ENCODE measurements at regions not wholly inside any gene's neighbourhood (a gene's known extent, or its start where the extent isn't known, plus 50 kb on each side); places are given as distances from the start of the nearest gene placed in this dataset.

DNA sequence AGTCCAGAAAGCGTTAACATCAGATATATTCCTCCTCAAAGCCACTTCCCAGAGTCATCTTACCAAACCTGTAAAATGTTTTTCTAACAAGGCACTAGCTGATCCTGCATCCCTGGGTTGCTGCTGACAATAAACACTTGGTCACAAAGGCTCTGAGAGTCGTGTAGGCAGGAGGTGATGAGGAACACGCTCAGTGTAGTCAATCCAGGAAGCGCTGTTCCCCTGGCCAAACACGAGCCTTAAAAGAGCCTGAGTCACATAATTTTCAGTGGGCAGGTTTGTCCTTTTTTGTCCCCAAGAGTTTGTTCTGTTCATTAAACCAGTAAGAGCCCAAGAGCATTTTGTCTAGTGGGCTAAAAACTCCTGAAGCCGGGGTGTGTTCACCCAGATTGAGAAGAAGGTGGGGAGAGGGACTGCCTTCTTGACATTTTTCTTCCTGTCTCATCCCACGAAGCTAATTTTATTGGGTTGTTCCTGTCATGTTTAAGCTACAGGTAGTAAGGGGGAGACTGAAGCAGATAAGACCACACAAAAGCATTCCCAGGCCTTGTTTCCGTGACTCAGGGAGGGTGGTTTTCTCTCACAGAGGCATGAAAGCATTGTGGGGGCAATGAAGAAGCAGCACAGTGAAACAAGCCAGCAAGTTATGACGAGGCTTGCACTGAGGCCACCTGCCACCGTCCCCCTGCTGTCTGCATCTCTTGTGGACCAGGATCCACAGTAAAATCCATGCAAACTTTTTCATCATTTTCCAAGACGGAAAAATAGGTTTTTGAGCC lies 73.7 kb downstream of the FOXB1 start:
- DNase-seq (ENCODE audit: insufficient read length) (no peak), FAIRE-seq (no peak)
- TF ChIP-seq POLR2AphosphoS5 (IDR thresholded peaks at IDR 0.05; ENCODE audit: low read depth, low read length) (no peak), TAF1 (IDR thresholded peaks at IDR 0.05; ENCODE audit: borderline replicate concordance, low read depth, low read length) (no peak), POLR2A (IDR thresholded peaks at IDR 0.05; ENCODE audit: low read depth, low read length) (no peak)

DNA sequence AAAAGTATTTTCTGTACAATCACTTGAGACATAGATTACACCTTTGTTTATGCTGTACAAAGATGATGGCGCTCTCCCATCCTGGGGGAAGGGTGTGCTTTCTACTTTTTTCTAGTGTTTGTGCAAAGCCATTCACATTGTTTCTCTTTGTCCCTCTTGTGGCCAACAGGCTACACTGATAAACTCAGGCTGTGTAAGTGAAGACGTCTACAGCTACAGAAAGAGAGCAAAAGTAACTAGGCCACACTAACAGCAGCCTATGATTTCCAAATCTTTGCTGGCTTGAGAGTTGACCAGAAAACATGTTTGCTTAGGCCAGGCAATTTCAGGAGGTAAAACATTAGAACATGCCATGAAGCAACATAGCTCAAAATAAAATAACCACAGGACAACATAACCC lies 75.1 kb downstream of the FOXB1 start:
- TF ChIP-seq POLR2A (IDR thresholded peaks at IDR 0.05; ENCODE audit: low read depth, low read length) = no peak
- no peak for TF ChIP-seq POLR2AphosphoS5 (IDR thresholded peaks at IDR 0.05; ENCODE audit: low read depth, low read length)
- TF ChIP-seq TAF1 (IDR thresholded peaks at IDR 0.05; ENCODE audit: borderline replicate concordance, low read depth, low read length) = no peak
- no peak for FAIRE-seq
- DNase-seq (ENCODE audit: insufficient read length) = no peak

DNA sequence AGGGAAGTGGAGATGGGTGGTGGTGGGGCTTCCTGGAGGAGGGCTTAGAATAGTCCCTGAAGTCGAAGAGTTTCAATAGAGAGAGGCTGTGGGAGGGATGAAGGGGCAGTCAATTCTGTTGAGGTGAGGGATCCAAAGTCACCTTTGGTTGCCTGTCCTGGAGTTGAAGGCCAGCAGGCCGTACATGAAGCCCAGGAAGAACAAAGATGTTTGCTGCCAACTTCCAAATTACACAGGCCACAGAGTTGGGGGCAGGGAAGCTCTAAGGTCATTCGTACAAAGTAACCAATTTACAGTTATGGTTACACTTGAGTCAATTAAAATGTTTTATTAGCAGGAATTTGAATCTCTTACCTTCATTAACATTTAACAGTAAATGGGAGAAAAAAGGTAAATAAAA lies 77.9 kb downstream of the FOXB1 start:
- DNase-seq (ENCODE audit: insufficient read length) (no peak), FAIRE-seq (no peak)
- TF ChIP-seq POLR2A (IDR thresholded peaks at IDR 0.05; ENCODE audit: low read depth, low read length) = no peak
- no peak for TF ChIP-seq TAF1 (IDR thresholded peaks at IDR 0.05; ENCODE audit: borderline replicate concordance, low read depth, low read length)
- TF ChIP-seq POLR2AphosphoS5 (IDR thresholded peaks at IDR 0.05; ENCODE audit: low read depth, low read length) = no peak

DNA sequence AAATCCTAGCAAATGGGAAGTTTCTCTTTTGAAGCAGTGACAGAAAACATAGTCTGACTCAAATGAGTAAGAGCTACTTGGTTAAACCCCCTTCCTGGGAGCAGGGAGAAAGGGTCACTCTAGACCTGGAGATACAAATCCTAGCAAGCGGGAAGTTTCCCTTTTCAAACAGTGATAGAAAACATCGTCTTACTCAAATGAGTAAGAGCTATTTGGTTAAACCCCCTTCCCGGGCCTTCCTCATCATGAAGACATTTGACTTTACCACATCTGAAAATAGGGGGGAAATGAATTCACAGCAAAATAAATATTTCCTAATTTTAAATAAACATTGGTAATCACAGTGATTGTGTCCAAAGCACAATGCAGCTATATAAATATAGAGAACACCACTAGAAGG lies 79.2 kb downstream of the FOXB1 start:
- TF ChIP-seq POLR2AphosphoS5 (IDR thresholded peaks at IDR 0.05; ENCODE audit: low read depth, low read length) = no peak
- TF ChIP-seq POLR2A (IDR thresholded peaks at IDR 0.05; ENCODE audit: low read depth, low read length) = no peak
- TF ChIP-seq TAF1 (IDR thresholded peaks at IDR 0.05; ENCODE audit: borderline replicate concordance, low read depth, low read length) = no peak
- FAIRE-seq (no peak), DNase-seq (ENCODE audit: insufficient read length) (no peak)

DNA sequence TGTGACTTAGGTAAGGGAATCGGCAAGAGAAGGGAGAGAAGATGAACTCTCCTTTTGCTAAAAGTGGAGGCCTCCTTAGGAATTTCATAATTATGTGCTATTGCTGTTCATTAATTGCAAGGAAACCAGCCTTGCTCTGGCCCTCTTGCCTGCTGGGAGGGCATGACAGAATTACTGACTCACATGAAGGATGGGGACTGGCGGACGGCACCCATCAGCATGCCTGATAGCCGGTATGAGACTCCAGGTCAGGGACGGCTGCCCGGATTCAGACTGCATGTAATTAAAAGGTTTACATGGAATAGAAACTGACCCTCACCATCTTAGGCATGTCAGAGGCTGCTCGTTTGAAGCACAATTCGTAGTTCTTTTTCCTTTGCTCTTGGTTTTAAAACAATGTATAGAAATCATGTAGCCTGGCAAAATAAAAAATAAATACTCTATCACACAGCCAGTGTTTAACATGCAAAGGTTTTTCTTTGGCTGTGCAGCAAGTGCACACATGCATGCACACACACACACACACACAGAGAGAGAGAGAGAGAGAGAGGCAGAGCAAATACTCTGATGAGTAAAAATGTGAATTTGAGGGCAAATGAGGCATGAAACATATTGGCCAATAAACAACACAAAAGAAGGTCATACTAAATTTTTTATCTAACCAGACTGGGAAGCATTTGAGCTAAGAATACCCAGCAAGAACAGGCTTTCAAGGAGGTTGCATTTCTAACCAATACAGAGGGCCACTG lies 82.7 kb downstream of the FOXB1 start:
- DNase-seq (ENCODE audit: insufficient read length) = no peak
- FAIRE-seq = no peak
- TF ChIP-seq POLR2A (IDR thresholded peaks at IDR 0.05; ENCODE audit: low read depth, low read length) (no peak), POLR2AphosphoS5 (IDR thresholded peaks at IDR 0.05; ENCODE audit: low read depth, low read length) (no peak), TAF1 (IDR thresholded peaks at IDR 0.05; ENCODE audit: borderline replicate concordance, low read depth, low read length) (no peak)

DNA sequence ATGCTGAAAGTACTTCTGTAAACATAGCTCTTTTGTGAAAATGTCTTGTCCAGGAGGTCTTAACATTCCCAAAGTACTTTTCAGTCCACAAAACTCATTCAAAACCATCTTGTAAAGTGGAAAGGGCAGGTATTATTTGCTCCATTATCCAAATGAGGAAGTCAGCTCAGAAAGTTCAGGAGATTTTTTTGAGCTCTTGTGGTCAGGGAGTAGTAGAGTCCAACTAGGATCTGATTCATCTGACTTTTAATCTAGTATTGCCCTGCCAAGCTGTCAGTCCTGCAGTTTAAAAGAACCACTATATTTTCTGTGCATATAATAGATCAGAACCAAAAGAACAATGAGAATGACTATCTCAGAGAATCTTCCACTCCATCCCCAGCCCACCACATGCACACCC lies 83.5 kb downstream of the FOXB1 start:
- TF ChIP-seq POLR2A (IDR thresholded peaks at IDR 0.05; ENCODE audit: low read depth, low read length) (no peak), POLR2AphosphoS5 (IDR thresholded peaks at IDR 0.05; ENCODE audit: low read depth, low read length) (no peak), TAF1 (IDR thresholded peaks at IDR 0.05; ENCODE audit: borderline replicate concordance, low read depth, low read length) (no peak)
- FAIRE-seq = no peak
- no peak for DNase-seq (ENCODE audit: insufficient read length)

DNA sequence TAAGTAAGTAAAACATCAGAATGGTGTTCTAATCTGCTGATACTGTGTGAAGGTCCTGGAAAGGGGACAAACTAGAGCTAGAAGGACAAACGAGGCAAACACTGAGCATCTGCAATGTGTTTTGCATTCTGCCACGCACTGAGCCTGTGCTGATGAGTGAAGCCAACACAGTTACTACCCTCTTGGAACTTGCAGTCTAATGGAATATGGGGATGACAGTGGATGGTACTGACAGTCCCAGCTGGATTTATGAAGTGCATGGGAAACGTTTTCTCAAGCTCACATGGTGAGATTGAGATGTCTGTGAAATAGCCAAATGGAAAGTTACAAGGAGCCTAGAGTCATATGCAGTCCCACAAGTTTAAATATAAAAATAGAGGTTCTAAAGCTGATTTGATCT lies 86.6 kb downstream of the FOXB1 start:
- FAIRE-seq (no peak), DNase-seq (ENCODE audit: insufficient read length) (no peak)
- TF ChIP-seq POLR2A (IDR thresholded peaks at IDR 0.05; ENCODE audit: low read depth, low read length) (no peak), TAF1 (IDR thresholded peaks at IDR 0.05; ENCODE audit: borderline replicate concordance, low read depth, low read length) (no peak), POLR2AphosphoS5 (IDR thresholded peaks at IDR 0.05; ENCODE audit: low read depth, low read length) (no peak)

DNA sequence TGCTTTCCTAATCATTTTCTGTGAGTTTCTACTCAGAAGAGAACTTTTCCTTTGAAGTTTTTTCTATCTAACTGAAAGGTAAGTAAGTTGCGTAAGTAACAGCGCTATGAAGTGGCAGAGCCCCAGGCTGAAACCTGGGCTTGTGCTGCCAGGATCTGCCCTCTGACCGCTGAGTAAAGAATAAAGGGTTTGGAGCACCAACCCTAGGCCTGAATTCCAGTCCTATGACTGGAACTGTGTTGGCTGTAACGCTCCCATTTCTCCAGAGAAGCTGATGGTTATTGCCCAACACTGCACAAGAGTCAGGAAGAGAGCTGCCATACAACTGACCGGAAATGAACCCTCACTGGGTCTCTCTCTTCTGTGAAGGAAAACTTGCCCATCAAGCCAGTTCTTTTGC lies 87.0 kb downstream of the FOXB1 start:
- no peak for TF ChIP-seq POLR2AphosphoS5 (IDR thresholded peaks at IDR 0.05; ENCODE audit: low read depth, low read length)
- no peak for TF ChIP-seq TAF1 (IDR thresholded peaks at IDR 0.05; ENCODE audit: borderline replicate concordance, low read depth, low read length)
- TF ChIP-seq POLR2A (IDR thresholded peaks at IDR 0.05; ENCODE audit: low read depth, low read length) = no peak
- no peak for DNase-seq (ENCODE audit: insufficient read length)
- no peak for FAIRE-seq

DNA sequence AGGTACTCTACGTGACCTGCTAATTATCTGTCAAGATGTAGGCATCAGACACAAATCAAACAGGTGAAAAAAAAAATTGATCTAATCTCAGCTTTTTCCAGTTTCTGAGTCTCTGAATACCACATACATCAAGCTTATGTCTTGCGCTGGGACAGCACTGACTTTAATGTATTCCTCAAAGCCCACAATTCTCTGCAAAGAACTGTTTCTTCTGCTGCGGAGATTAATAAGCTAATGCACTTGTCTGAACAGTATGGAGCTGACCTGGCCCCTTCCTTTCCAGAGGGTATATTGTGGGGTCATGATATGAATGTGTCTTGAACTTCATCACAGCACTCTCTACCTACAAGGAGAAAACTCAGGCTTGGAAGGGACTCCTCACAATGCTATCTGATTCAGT lies 87.8 kb downstream of the FOXB1 start:
- DNase-seq (ENCODE audit: insufficient read length) (no peak), FAIRE-seq (no peak)
- TF ChIP-seq POLR2A (IDR thresholded peaks at IDR 0.05; ENCODE audit: low read depth, low read length) (no peak), TAF1 (IDR thresholded peaks at IDR 0.05; ENCODE audit: borderline replicate concordance, low read depth, low read length) (no peak), POLR2AphosphoS5 (IDR thresholded peaks at IDR 0.05; ENCODE audit: low read depth, low read length) (no peak)

DNA sequence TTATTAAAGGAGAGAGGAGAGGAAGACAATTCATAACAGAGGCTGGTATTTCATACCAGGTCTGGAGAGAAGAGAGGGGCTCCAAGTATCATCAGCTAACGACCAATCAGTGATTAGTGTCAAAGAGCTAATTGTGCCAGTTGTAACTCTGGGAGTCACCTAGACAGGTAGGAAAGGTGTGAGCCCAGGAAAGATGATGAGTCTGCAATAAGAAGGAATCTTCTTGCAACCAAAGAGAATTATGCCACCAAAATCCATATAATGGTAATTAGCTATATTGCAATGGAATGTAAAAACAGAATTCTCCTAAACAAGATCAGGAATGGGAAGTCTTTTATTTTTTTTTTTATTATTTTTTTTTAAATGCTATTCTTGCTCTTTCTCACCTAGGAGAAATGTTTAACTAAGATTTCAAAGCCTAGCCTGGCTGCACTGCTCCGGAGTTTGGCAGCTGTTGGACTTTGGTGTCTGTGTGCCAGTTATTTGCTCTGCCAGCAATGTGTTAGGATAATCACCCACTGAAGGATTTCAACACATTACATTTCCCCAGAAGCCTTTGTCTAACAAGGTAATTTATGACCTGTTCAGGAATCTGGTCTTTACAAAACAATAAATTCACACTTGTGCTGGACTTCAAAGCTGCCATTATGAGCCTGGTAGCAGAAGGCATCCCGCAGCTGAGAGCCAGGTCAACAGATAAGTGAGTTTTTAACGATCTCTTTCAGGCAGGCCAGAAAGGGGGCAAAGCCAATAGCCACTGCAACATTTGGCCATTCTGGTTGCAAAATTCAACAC lies 89.4 kb downstream of the FOXB1 start:
- no peak for DNase-seq (ENCODE audit: insufficient read length)
- TF ChIP-seq POLR2AphosphoS5 (IDR thresholded peaks at IDR 0.05; ENCODE audit: low read depth, low read length) (no peak), TAF1 (IDR thresholded peaks at IDR 0.05; ENCODE audit: borderline replicate concordance, low read depth, low read length) (no peak), POLR2A (IDR thresholded peaks at IDR 0.05; ENCODE audit: low read depth, low read length) (no peak)
- FAIRE-seq = no peak

DNA sequence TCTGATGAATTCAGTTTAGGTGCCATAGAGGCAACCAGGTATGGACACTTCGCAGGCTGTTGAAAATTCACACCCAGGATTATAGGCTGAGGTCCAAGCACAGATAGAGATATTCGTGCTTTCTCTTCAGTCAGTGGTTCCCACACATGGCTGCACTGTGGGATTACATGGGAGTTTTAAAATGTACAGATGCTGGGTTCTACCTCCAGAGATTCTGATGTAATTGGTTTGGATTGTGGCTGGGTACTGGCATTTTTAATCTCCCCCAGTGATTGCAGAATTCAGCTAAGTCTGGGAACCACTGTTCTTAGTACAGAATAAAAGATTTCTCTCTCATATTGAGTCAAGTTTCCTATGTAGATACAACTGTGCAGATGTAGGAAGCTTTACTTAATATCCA lies 91.6 kb downstream of the FOXB1 start:
- TF ChIP-seq POLR2AphosphoS5 (IDR thresholded peaks at IDR 0.05; ENCODE audit: low read depth, low read length) = no peak
- TF ChIP-seq POLR2A (IDR thresholded peaks at IDR 0.05; ENCODE audit: low read depth, low read length) = no peak
- no peak for TF ChIP-seq TAF1 (IDR thresholded peaks at IDR 0.05; ENCODE audit: borderline replicate concordance, low read depth, low read length)
- FAIRE-seq (no peak), DNase-seq (ENCODE audit: insufficient read length) (no peak)
